HepG2 (cell line): ENCODE measurements at regions not wholly inside any gene's neighbourhood (a gene's known extent, or its start where the extent isn't known, plus 50 kb on each side); places are given as distances from the start of the nearest gene placed in this dataset.

Experiments
- EED ChIP-seq: sonication (generic); formaldehyde crosslinking; IDR thresholded peaks from 2 replicates; pipeline ENCODE4 v1.5.0; 2020; ENCODE audit warnings: mild to moderate bottlenecking, missing genetic modification reagents
- RFX3 ChIP-seq: IDR thresholded peaks from 2 replicates; pipeline ENCODE4 v1.6.1; 2016; ENCODE audit warnings: missing biosample characterization, missing genetic modification reagents
- ZFP36 ChIP-seq: fragments of 150-350 bp; IDR thresholded peaks from 2 replicates; pipeline ENCODE4 v1.6.1; 2018; ENCODE audit warnings: borderline replicate concordance, low read length, low read depth; ENCODE audit not compliant: partially characterized antibody
- ZNF282 ChIP-seq: fragments of 450-650 bp; IDR thresholded peaks from 2 replicates; pipeline ENCODE4 v1.6.1; 2018; ENCODE audit not compliant: partially characterized antibody

DNA sequence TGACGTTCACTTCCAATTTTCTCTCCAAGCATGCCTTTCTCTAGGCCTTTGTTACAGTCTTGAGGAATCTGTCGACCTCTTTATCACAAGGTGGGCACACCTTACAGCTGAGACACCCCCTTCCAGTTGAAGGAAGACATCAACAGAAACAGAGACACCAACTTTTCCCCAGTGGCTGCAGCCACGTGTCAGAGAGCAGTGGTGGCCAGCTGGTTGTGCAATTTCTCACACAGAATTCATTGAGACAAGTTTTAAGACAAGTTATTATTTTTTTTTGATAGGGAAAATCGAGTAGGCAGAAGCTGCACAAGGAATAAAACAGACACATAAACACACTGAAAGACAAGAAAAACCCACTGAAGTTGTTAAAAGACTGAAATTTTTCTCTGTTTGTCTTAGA is 436.7 kb upstream of the MDFIC2 start:
- TF ChIP-seq ZFP36 (no peak), RFX3 (no peak), EED (CRISPR knock-in tag) (no peak), ZNF282 (no peak)
